Left lung (tissue), 4 donors: ENCODE measurements at regions not wholly inside any gene's neighbourhood (a gene's known extent, or its start where the extent isn't known, plus 50 kb on each side); places are given as distances from the start of the nearest gene placed in this dataset.

ENCODE experiments used
- ATAC-seq: fragments of 200-7000 bp; cut with Tn5 transposase; one replicate; pipeline ENCODE4 v1.9.1; 2020; ENCODE audit warnings: moderate library complexity
- DNase-seq, 4 donors: peaks; one replicate each; pipeline ENCODE4 v3.0.0-alpha.2; 2013 to 2020
- H3K27ac ChIP-seq, 2 donors: fragments of 200-600 bp; sonication (generic) in 1 of 2; one replicate each; pipeline versions ENCODE4 v1.5.0 to v1.8.0; 2020 to 2021
- H3K27me3 ChIP-seq, 2 donors: fragments of 200-600 bp; sonication (generic) in 1 of 2; one replicate each; pipeline versions ENCODE4 v1.5.0 to v1.8.0; 2020 to 2021
- H3K36me3 ChIP-seq, 2 donors: fragments of 200-600 bp; sonication (generic) in 1 of 2; one replicate each; pipeline versions ENCODE4 v1.5.0 to v1.8.0; 2020 to 2021
- H3K4me1 ChIP-seq, 2 donors: fragments of 200-600 bp; one replicate each; pipeline ENCODE4 v1.8.0; 2021
- H3K4me3 ChIP-seq, 2 donors: fragments of 200-600 bp; sonication (generic) in 1 of 2; one replicate each; pipeline versions ENCODE4 v1.5.0 to v1.8.0; 2020 to 2021; ENCODE audit warnings: mild to moderate bottlenecking in 1 of 2
- H3K9me3 ChIP-seq, 2 donors: fragments of 200-600 bp; sonication (generic) in 1 of 2; one replicate each; pipeline versions ENCODE4 v1.5.0 to v1.8.0; 2020 to 2021
- CTCF ChIP-seq, 2 donors: fragments of 200-600 bp; sonication (generic) in 1 of 2; IDR thresholded peaks; one replicate each; pipeline versions ENCODE4 v1.5.0 to v1.8.0; 2021; ENCODE audit warnings: antibody characterized with exemption in 2 of 2
- intact Hi-C, 2 donors: fragments of 100-400 bp; cut with DNase I; formaldehyde crosslinking; loops; one replicate each; pipeline versions ENCODE4 v1.11.2 to v1.14.2; 2022
- donor health status: DM: no; HTN: yes; CAD: no.
- donor health status: DM: no; HTN: no; CAD: no.

- ATAC-seq (no peak), DNase-seq (no peak)
- Histone ChIP-seq H3K4me1 (no peaks in the 10 kb centered on the region), H3K27me3 (no peaks in the 10 kb centered on the region), H3K4me3 (no peak overlapping the region), H3K36me3 (no peaks in the 10 kb centered on the region), H3K9me3 (no peaks in the 10 kb centered on the region), H3K27ac (no peak overlapping the region)
- intact Hi-C loops: no loop called here
- no peak for TF ChIP-seq CTCF (IDR thresholded peaks at IDR 0.05)
These were observed 523.2 kb downstream of the KLF12 start for GRCh38 chr13:73610799-73611592.

GRCh38 chr13:73608711-73609485, 525.3 kb downstream of the KLF12 start:
- H3K27ac ChIP-seq: peak overlapping the region; percentile 20 to 65
- H3K4me3 ChIP-seq: no peak overlapping the region
- H3K36me3 ChIP-seq: no peaks in the 10 kb centered on the region
- ATAC-seq (peak; percentile 86), DNase-seq (peak in 1 of 4 donors; percentile 37)
- TF ChIP-seq CTCF (IDR thresholded peaks at IDR 0.05): no peak
- peaks cover 0 to 5% of the 10 kb centered on the region in 2 donors for H3K9me3 ChIP-seq
- intact Hi-C loops: no loop called here
- H3K27me3 ChIP-seq: no peaks in the 10 kb centered on the region
- H3K4me1 ChIP-seq: no peaks in the 10 kb centered on the region

- ATAC-seq: peak; percentile 55
These were observed 526.1 kb downstream of the KLF12 start for GRCh38 chr13:73608157-73608516.

GRCh38 chr13:73607489-73608156, 526.6 kb downstream of the KLF12 start:
- Histone ChIP-seq H3K27me3 (no peaks in the 10 kb centered on the region), H3K27ac (peak overlapping the region; percentile 25 to 65), H3K36me3 (no peaks in the 10 kb centered on the region), H3K4me3 (no peak overlapping the region), H3K9me3 (peaks cover 0 to 7% of the 10 kb centered on the region in 2 donors), H3K4me1 (no peaks in the 10 kb centered on the region)
- no peak for TF ChIP-seq CTCF (IDR thresholded peaks at IDR 0.05)
- no peak for DNase-seq
- peak; percentile 60 for ATAC-seq
- intact Hi-C loops: no loop called here

More at GRCh38 chr13:73608157-73608516, 526.1 kb downstream of the KLF12 start:
- TF ChIP-seq CTCF (IDR thresholded peaks at IDR 0.05): no peak
- H3K4me1 ChIP-seq: no peaks in the 10 kb centered on the region
- H3K4me3 ChIP-seq: no peak overlapping the region
- intact Hi-C loops: no loop called here
- no peaks in the 10 kb centered on the region for H3K27me3 ChIP-seq
- H3K36me3 ChIP-seq: no peaks in the 10 kb centered on the region
- H3K9me3 ChIP-seq: peaks cover 0 to 7% of the 10 kb centered on the region in 2 donors
- DNase-seq: peak in 1 of 4 donors; percentile 5
- H3K27ac ChIP-seq: peak overlapping the region; percentile 20 to 65

- no peaks in the 10 kb centered on the region for H3K4me1 ChIP-seq
- no peak overlapping the region for H3K4me3 ChIP-seq
- H3K9me3 ChIP-seq: peaks cover 0 to 7% of the 10 kb centered on the region in 2 donors
- ATAC-seq: no peak
- intact Hi-C loops: no loop called here
- H3K36me3 ChIP-seq: no peaks in the 10 kb centered on the region
- no peaks in the 10 kb centered on the region for H3K27me3 ChIP-seq
- no peak overlapping the region for H3K27ac ChIP-seq
- no peak for TF ChIP-seq CTCF (IDR thresholded peaks at IDR 0.05)
- no peak for DNase-seq
These were observed 530.6 kb downstream of the KLF12 start for GRCh38 chr13:73603646-73604045.
